ENCODE measurements at regions not wholly inside any gene's neighbourhood (a gene's known extent, or its start where the extent isn't known, plus 50 kb on each side); places are given as distances from the start of the nearest gene placed in this dataset.

GRCh38 chr12:24227551-24227950, 278.1 kb upstream of the SOX5 start:
- TF ChIP-seq POLR2A (IDR thresholded peaks at IDR 0.05) (no peak), CTCF (IDR thresholded peaks at IDR 0.05 in 8 of 11, conservative IDR thresholded peaks at IDR 0.05 in 3 of 11) (no peak), POLR2AphosphoS5 (IDR thresholded peaks at IDR 0.05) (no peak)

Data from spleen (tissue), 7 donors.